GM21528 (cell line): ENCODE measurements at regions not wholly inside any gene's neighbourhood (a gene's known extent, or its start where the extent isn't known, plus 50 kb on each side); places are given as distances from the start of the nearest gene placed in this dataset.
"Not testable (repeated sequence)": the region's sequence is repeated elsewhere in the genome, so short reads cannot be mapped to it uniquely, and the experiment has no call there.

Experiments used
- ATAC-seq: cut with Tn5 transposase; IDR thresholded peaks from one replicate; pipeline ENCODE4 v1.9.1; 2021; ENCODE audit warnings: mild to moderate bottlenecking, moderate library complexity; ENCODE audit not compliant: unreplicated experiment, low FRiP score

GRCh38 chr9:2277133-2277532, 262.0 kb downstream of the SMARCA2 start:
- ATAC-seq = not testable (repeated sequence)

- not testable (repeated sequence) for ATAC-seq
Observed at GRCh38 chr9:2277644-2278043, 262.5 kb downstream of the SMARCA2 start.

GRCh38 chr9:2279138-2279537, 264.0 kb downstream of the SMARCA2 start:
- not testable (repeated sequence) for ATAC-seq

- no peak for ATAC-seq
Observed at GRCh38 chr9:2281031-2281802, 266.1 kb downstream of the SMARCA2 start.

GRCh38 chr9:2281803-2282185, 266.6 kb downstream of the SMARCA2 start:
- ATAC-seq = no peak

- ATAC-seq = no peak
Observed at GRCh38 chr9:2284770-2285169, 269.6 kb downstream of the SMARCA2 start.

GRCh38 chr9:2285416-2286332, 270.5 kb downstream of the SMARCA2 start:
- no peak for ATAC-seq

GRCh38 chr9:2286333-2286705, 271.2 kb downstream of the SMARCA2 start:
- ATAC-seq = no peak

GRCh38 chr9:2286825-2287455, 271.8 kb downstream of the SMARCA2 start:
- ATAC-seq = no peak

GRCh38 chr9:2288309-2288708, 273.2 kb downstream of the SMARCA2 start:
- no peak for ATAC-seq

GRCh38 chr9:2289263-2289662, 274.1 kb downstream of the SMARCA2 start:
- ATAC-seq = no peak

- ATAC-seq = no peak
Observed at GRCh38 chr9:2290382-2290781, 275.2 kb downstream of the SMARCA2 start.

- no peak for ATAC-seq
Observed at GRCh38 chr9:2291980-2292704, 277.0 kb downstream of the SMARCA2 start.

GRCh38 chr9:2292733-2293132, 277.6 kb downstream of the SMARCA2 start:
- ATAC-seq = no peak

- ATAC-seq = no peak
Observed at GRCh38 chr9:2297771-2298170, 282.6 kb downstream of the SMARCA2 start.

- no peak for ATAC-seq
Observed at GRCh38 chr9:2298217-2298616, 283.1 kb downstream of the SMARCA2 start.

- no peak for ATAC-seq
Observed at GRCh38 chr9:2299156-2299842, 284.2 kb downstream of the SMARCA2 start.

GRCh38 chr9:2299843-2300205, 284.7 kb downstream of the SMARCA2 start:
- ATAC-seq = no peak

GRCh38 chr9:2300325-2300724, 285.2 kb downstream of the SMARCA2 start:
- ATAC-seq = no peak

GRCh38 chr9:2302606-2303005, 287.5 kb downstream of the SMARCA2 start:
- no peak for ATAC-seq
